ENCODE measurements at regions not wholly inside any gene's neighbourhood (a gene's known extent, or its start where the extent isn't known, plus 50 kb on each side); places are given as distances from the start of the nearest gene placed in this dataset.

DNA sequence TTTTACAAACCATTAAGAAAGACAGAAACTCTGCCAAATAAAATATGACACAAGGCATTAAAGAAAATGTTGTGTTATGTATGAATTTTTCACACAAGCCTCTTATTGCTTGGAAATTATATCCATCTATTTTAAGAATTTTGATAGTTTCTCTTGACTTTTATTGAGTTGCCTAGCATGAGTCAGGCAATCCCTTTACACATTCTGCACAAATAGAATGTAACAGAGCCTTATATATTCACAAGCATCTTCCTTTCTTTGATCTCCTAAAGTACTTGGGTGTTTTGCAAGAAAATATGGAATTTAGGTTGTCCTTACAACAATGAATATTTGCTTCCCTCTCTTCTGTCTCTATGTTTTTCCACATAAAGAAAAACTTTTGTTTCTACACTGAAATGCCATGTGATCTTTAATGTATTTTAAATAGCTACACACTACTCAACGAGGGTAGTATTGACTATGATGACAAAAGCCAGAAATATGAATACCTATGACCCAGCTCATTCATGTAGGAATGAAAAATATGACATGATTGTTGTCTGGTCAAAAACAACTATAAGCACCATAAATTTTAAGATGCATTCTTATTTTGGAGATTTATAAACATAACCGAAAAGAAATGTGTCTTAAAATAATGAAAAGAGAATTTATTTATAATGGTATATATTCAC is 398.8 kb downstream of the GUCY1A2 start:
- no peak for DNase-seq

DNA sequence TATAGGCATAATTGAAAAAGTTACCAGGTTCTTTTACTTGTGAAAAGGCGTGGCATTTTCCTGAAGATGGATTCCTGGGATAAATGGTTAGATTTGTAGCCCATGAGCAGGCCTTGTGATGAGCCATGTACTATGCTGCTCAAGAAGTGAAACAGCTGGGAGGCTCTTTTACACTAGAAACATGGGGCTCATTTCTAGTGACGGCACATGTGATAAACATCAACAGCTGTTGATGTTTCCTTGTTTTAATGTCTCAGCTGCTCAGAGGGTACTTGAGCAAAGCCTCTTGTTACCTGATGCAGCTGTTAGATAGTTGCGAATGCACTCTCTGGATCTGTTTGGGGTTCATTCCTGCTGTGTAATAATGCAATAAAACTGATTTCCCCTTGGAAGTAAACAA is 396.8 kb downstream of the GUCY1A2 start:
- DNase-seq, result no peak
